GM23338 (cell line): ENCODE measurements at regions not wholly inside any gene's neighbourhood (a gene's known extent, or its start where the extent isn't known, plus 50 kb on each side); places are given as distances from the start of the nearest gene placed in this dataset.

Experiments used
- ATAC-seq: fragments of 200-7000 bp; cut with Tn5 transposase; 3 replicates; pipeline ENCODE4 v1.9.1; 2020
- DNase-seq: peaks from one replicate; pipeline ENCODE4 v3.0.0-alpha.2; 2015; ENCODE audit warnings: low spot score
- H2AFZ ChIP-seq: fragments of 200-600 bp; sonication (generic); 2 replicates; pipeline ENCODE4 v1.8.0; 2016; ENCODE audit warnings: antibody characterized with exemption, mild to moderate bottlenecking, moderate library complexity
- H3F3A ChIP-seq: fragments of 200-600 bp; sonication (generic); replicated peaks from 2 replicates; pipeline ENCODE4 v1.8.0; 2017; ENCODE audit warnings: antibody characterized with exemption, mixed run types, low read depth
- H3K27ac ChIP-seq: fragments of 200-600 bp; sonication (generic); 2 replicates; pipeline ENCODE4 v1.6.1; 2016; ENCODE audit warnings: low read depth
- H3K27me3 ChIP-seq: fragments of 200-600 bp; sonication (generic); 2 replicates; pipeline ENCODE4 v1.8.0; 2016; ENCODE audit warnings: mild to moderate bottlenecking, mixed run types, moderate library complexity; ENCODE audit not compliant: insufficient read depth
- H3K36me3 ChIP-seq: fragments of 200-600 bp; sonication (generic); 2 replicates; pipeline ENCODE4 v1.8.0; 2016; ENCODE audit warnings: mild to moderate bottlenecking; ENCODE audit not compliant: insufficient read depth
- H3K4me1 ChIP-seq: fragments of 200-600 bp; sonication (generic); 2 replicates; pipeline ENCODE4 v1.8.0; 2016; ENCODE audit warnings: mild to moderate bottlenecking, moderate library complexity; ENCODE audit not compliant: insufficient read depth
- H3K4me2 ChIP-seq: fragments of 200-600 bp; sonication (generic); 2 replicates; pipeline ENCODE4 v1.7.1; 2017; ENCODE audit warnings: mixed run types
- H3K4me3 ChIP-seq: fragments of 200-600 bp; sonication (generic); 2 replicates; pipeline ENCODE4 v1.6.1; 2016; ENCODE audit warnings: mixed run types
- H3K79me2 ChIP-seq: fragments of 200-600 bp; sonication (generic); replicated peaks from 2 replicates; pipeline ENCODE4 v1.8.0; 2017; ENCODE audit warnings: mild to moderate bottlenecking; ENCODE audit not compliant: insufficient read depth
- H3K9me2 ChIP-seq: fragments of 200-600 bp; sonication (generic); 2 replicates; pipeline ENCODE4 v1.8.0; 2017; ENCODE audit not compliant: insufficient read depth
- H4K20me1 ChIP-seq: fragments of 200-600 bp; sonication (generic); replicated peaks from 2 replicates; pipeline ENCODE4 v1.8.0; 2017; ENCODE audit warnings: mild to moderate bottlenecking; ENCODE audit not compliant: insufficient read depth
- H3K27ac Mint-ChIP-seq: 2 replicates; pipeline ENCODE4 v1.8.0; 2020; ENCODE audit warnings: inconsistent platforms, mild to moderate bottlenecking, moderate library complexity, mixed read lengths
- H3K27me3 Mint-ChIP-seq: 3 replicates; pipeline ENCODE4 v1.8.0; 2022; ENCODE audit warnings: low read depth, mild to moderate bottlenecking, moderate library complexity, mixed read lengths, inconsistent platforms; ENCODE audit not compliant: insufficient read depth, poor library complexity
- H3K36me3 Mint-ChIP-seq: 3 replicates; pipeline ENCODE4 v1.8.0; 2021; ENCODE audit warnings: low read depth, mild to moderate bottlenecking, inconsistent platforms, moderate library complexity, mixed read lengths
- H3K4me1 Mint-ChIP-seq: 3 replicates; pipeline ENCODE4 v1.8.0; 2020; ENCODE audit warnings: mild to moderate bottlenecking, inconsistent platforms, mixed read lengths
- H3K4me3 Mint-ChIP-seq: 3 replicates; pipeline ENCODE4 v1.8.0; 2021; ENCODE audit warnings: moderate library complexity, mild to moderate bottlenecking, inconsistent platforms, mixed read lengths
- H3K9me3 Mint-ChIP-seq: 3 replicates; pipeline ENCODE4 v1.8.0; 2020; ENCODE audit warnings: moderate library complexity, mild to moderate bottlenecking, inconsistent platforms, mixed read lengths
- ETS1 ChIP-seq: IDR thresholded peaks from 2 replicates; pipeline ENCODE4 v1.6.1; 2016; ENCODE audit warnings: antibody characterized with exemption
- EZH2 ChIP-seq: fragments of 200-600 bp; sonication (generic); IDR thresholded peaks from one replicate; pipeline ENCODE4 v1.8.0; 2017; ENCODE audit warnings: antibody characterized with exemption, mild to moderate bottlenecking, low read depth; ENCODE audit not compliant: unreplicated experiment
- EZH2phosphoT487 ChIP-seq: fragments of 200-600 bp; sonication (generic); IDR thresholded peaks from one replicate; pipeline ENCODE4 v1.8.1; 2018; ENCODE audit warnings: antibody characterized with exemption; ENCODE audit not compliant: unreplicated experiment
- JUNB ChIP-seq: IDR thresholded peaks from one replicate; pipeline ENCODE4 v1.6.1; 2016; ENCODE audit warnings: antibody characterized with exemption; ENCODE audit not compliant: unreplicated experiment
- NANOG ChIP-seq: IDR thresholded peaks from 2 replicates; pipeline ENCODE4 v1.6.1; 2016; ENCODE audit warnings: antibody characterized with exemption, borderline replicate concordance
- POLR2AphosphoS5 ChIP-seq: IDR thresholded peaks from 2 replicates; pipeline ENCODE4 v1.6.1; 2016; ENCODE audit warnings: antibody characterized with exemption, low read depth
- REST ChIP-seq: IDR thresholded peaks from one replicate; pipeline ENCODE4 v1.6.1; 2018; ENCODE audit warnings: antibody characterized with exemption; ENCODE audit not compliant: unreplicated experiment
- STAT1 ChIP-seq: IDR thresholded peaks from one replicate; pipeline ENCODE4 v1.6.1; 2016; ENCODE audit warnings: antibody characterized with exemption; ENCODE audit not compliant: unreplicated experiment
- ZNF114 ChIP-seq: fragments of 250-450 bp; sonication (Bioruptor Pico); IDR thresholded peaks from 2 replicates; pipeline ENCODE4 v1.5.0; 2020; ENCODE audit warnings: mild to moderate bottlenecking, moderate library complexity
- TF ChIP-seq, protein P1 (sequence below): fragments of 250-450 bp; sonication (Bioruptor Pico); IDR thresholded peaks from 2 replicates; pipeline ENCODE4 v1.5.0; 2020; ENCODE audit warnings: mild to moderate bottlenecking, moderate library complexity

GRCh38 chr18:980586-980985 lies 75.9 kb downstream of the ADCYAP1 start (continued):
- TF ChIP-seq STAT1: no peak
- TF ChIP-seq ETS1: no peak
- TF ChIP-seq NANOG: no peak
- TF ChIP-seq EZH2phosphoT487: no peak
- no peak for TF ChIP-seq ZNF114 (CRISPR knock-in tag)
- TF ChIP-seq JUNB: no peak
- TF ChIP-seq EZH2: no peak

DNA sequence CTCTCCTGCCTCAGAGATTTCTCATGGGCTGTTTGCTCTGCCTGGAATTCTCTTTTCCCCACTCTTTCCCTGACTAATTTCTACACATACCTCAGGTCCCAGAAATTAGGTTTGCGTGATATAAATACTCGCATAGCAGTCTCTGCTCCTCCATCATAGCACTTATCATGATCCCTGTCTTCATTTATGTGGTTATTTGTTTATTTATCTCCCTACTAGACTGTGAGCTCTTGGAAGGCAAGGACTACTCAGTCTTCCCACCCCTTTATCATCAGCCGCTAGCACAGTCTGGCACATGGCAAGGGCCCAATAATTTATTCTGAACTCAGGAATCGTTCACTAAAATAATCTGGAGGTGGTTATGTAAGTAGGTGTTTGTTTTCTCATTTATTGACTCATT lies 79.3 kb downstream of the ADCYAP1 start:
- no peak overlapping the region for H2AFZ ChIP-seq
- H3K27me3 ChIP-seq: no peaks in the 10 kb centered on the region
- peaks cover 5% of the 10 kb centered on the region for H3K27me3 Mint-ChIP-seq
- no peak overlapping the region for H3K27ac ChIP-seq
- no peaks in the 10 kb centered on the region for H3K36me3 ChIP-seq
- peaks cover 25% of the 10 kb centered on the region for H3K4me1 ChIP-seq
- H3K79me2 ChIP-seq: peaks cover 27% of the 10 kb centered on the region
- H3K4me3 ChIP-seq: no peak overlapping the region
- H3K9me2 ChIP-seq: peaks cover 17% of the 10 kb centered on the region
- peaks cover 5% of the 10 kb centered on the region; the same call in 2 of the 3 replicates for H3K36me3 Mint-ChIP-seq
- H3K4me2 ChIP-seq: no peak overlapping the region
- H4K20me1 ChIP-seq: no peaks in the 10 kb centered on the region
- H3K27ac Mint-ChIP-seq: no peak overlapping the region
- no peaks in the 10 kb centered on the region; the same call in 1 of the 3 replicates for H3K4me1 Mint-ChIP-seq
- no peak overlapping the region for H3K4me3 Mint-ChIP-seq
- ATAC-seq (no peak), DNase-seq (no peak)
- no peak for TF ChIP-seq REST
- peaks cover 13% of the 10 kb centered on the region for H3K9me3 Mint-ChIP-seq
- no peaks in the 10 kb centered on the region for H3F3A ChIP-seq

- no peaks in the 10 kb centered on the region; the same call in 2 of the 3 replicates for H3K36me3 Mint-ChIP-seq
- DNase-seq (peak; percentile 68), ATAC-seq (peak; percentile 86)
- H3K9me3 Mint-ChIP-seq: peaks cover 4% of the 10 kb centered on the region; the same call in 2 of the 3 replicates
- peak overlapping the region; percentile 47 for H3K4me2 ChIP-seq
- no peaks in the 10 kb centered on the region; the same call in 1 of the 3 replicates for H3K4me1 Mint-ChIP-seq
- H3K27me3 ChIP-seq: no peaks in the 10 kb centered on the region
- peaks cover 25% of the 10 kb centered on the region for H3K4me1 ChIP-seq
- H3K36me3 ChIP-seq: no peaks in the 10 kb centered on the region
- peak overlapping the region; percentile 11; the same call in 1 of the 3 replicates for H3K4me3 Mint-ChIP-seq
- peaks cover 17% of the 10 kb centered on the region for H3K9me2 ChIP-seq
- peak overlapping the region; percentile 23; the same call in 1 of the 2 replicates for H3K4me3 ChIP-seq
- H3K27ac Mint-ChIP-seq: no peak overlapping the region
- H3K27me3 Mint-ChIP-seq: peaks cover 5% of the 10 kb centered on the region
- H2AFZ ChIP-seq: no peak overlapping the region
- no peak overlapping the region for H3K27ac ChIP-seq
- H4K20me1 ChIP-seq: no peaks in the 10 kb centered on the region
- H3F3A ChIP-seq: no peaks in the 10 kb centered on the region
- peaks cover 30% of the 10 kb centered on the region for H3K79me2 ChIP-seq
- no peak for TF ChIP-seq NANOG
- no peak for TF ChIP-seq EZH2phosphoT487
- TF ChIP-seq, protein P1, sequence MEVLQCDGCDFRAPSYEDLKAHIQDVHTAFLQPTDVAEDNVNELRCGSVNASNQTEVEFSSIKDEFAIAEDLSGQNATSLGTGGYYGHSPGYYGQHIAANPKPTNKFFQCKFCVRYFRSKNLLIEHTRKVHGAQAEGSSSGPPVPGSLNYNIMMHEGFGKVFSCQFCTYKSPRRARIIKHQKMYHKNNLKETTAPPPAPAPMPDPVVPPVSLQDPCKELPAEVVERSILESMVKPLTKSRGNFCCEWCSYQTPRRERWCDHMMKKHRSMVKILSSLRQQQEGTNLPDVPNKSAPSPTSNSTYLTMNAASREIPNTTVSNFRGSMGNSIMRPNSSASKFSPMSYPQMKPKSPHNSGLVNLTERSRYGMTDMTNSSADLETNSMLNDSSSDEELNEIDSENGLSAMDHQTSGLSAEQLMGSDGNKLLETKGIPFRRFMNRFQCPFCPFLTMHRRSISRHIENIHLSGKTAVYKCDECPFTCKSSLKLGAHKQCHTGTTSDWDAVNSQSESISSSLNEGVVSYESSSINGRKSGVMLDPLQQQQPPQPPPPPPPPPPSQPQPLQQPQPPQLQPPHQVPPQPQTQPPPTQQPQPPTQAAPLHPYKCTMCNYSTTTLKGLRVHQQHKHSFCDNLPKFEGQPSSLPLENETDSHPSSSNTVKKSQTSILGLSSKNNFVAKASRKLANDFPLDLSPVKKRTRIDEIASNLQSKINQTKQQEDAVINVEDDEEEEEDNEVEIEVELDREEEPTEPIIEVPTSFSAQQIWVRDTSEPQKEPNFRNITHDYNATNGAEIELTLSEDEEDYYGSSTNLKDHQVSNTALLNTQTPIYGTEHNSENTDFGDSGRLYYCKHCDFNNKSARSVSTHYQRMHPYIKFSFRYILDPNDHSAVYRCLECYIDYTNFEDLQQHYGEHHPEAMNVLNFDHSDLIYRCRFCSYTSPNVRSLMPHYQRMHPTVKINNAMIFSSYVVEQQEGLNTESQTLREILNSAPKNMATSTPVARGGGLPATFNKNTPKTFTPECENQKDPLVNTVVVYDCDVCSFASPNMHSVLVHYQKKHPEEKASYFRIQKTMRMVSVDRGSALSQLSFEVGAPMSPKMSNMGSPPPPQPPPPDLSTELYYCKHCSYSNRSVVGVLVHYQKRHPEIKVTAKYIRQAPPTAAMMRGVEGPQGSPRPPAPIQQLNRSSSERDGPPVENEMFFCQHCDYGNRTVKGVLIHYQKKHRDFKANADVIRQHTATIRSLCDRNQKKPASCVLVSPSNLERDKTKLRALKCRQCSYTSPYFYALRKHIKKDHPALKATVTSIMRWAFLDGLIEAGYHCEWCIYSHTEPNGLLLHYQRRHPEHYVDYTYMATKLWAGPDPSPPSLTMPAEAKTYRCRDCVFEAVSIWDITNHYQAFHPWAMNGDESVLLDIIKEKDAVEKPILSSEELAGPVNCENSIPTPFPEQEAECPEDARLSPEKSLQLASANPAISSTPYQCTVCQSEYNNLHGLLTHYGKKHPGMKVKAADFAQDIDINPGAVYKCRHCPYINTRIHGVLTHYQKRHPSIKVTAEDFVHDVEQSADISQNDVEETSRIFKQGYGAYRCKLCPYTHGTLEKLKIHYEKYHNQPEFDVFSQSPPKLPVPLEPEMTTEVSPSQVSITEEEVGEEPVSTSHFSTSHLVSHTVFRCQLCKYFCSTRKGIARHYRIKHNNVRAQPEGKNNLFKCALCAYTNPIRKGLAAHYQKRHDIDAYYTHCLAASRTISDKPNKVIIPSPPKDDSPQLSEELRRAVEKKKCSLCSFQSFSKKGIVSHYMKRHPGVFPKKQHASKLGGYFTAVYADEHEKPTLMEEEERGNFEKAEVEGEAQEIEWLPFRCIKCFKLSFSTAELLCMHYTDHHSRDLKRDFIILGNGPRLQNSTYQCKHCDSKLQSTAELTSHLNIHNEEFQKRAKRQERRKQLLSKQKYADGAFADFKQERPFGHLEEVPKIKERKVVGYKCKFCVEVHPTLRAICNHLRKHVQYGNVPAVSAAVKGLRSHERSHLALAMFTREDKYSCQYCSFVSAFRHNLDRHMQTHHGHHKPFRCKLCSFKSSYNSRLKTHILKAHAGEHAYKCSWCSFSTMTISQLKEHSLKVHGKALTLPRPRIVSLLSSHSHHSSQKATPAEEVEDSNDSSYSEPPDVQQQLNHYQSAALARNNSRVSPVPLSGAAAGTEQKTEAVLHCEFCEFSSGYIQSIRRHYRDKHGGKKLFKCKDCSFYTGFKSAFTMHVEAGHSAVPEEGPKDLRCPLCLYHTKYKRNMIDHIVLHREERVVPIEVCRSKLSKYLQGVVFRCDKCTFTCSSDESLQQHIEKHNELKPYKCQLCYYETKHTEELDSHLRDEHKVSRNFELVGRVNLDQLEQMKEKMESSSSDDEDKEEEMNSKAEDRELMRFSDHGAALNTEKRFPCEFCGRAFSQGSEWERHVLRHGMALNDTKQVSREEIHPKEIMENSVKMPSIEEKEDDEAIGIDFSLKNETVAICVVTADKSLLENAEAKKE (CRISPR knock-in tag): no peak
- TF ChIP-seq POLR2AphosphoS5: no peak
Observed at GRCh38 chr18:985212-985661, 80.6 kb downstream of the ADCYAP1 start.
